GM20000 (cell line): ENCODE measurements at regions not wholly inside any gene's neighbourhood (a gene's known extent, or its start where the extent isn't known, plus 50 kb on each side); places are given as distances from the start of the nearest gene placed in this dataset.

Source experiments
- DNase-seq: peaks from one replicate; pipeline ENCODE4 v3.0.0; 2012; ENCODE audit warnings: low spot score
- CTCF ChIP-seq: IDR thresholded peaks from 2 replicates; pipeline ENCODE4 v1.5.1; 2012; ENCODE audit warnings: mild to moderate bottlenecking, control low read depth; ENCODE audit errors: extremely low read depth, missing control alignments

GRCh38 chr9:109830545-109830944, 50.5 kb downstream of the PALM2AKAP2 start:
- no peak for DNase-seq
- TF ChIP-seq CTCF, result no peak

GRCh38 chr9:109831998-109832658, 52.1 kb downstream of the PALM2AKAP2 start:
- no peak for DNase-seq
- no peak for TF ChIP-seq CTCF

GRCh38 chr9:109834855-109835254, 54.9 kb downstream of the PALM2AKAP2 start:
- TF ChIP-seq CTCF, result no peak
- DNase-seq, result no peak

GRCh38 chr9:109843641-109844040, 63.6 kb downstream of the PALM2AKAP2 start:
- DNase-seq, result no peak
- no peak for TF ChIP-seq CTCF

- TF ChIP-seq CTCF, result no peak
- DNase-seq, result no peak
Measured at GRCh38 chr9:109845226-109845625, 65.2 kb downstream of the PALM2AKAP2 start.

GRCh38 chr9:109846776-109847175, 66.8 kb downstream of the PALM2AKAP2 start:
- no peak for TF ChIP-seq CTCF
- no peak for DNase-seq

- TF ChIP-seq CTCF, result no peak
- no peak for DNase-seq
Measured at GRCh38 chr9:109852556-109852955, 72.6 kb downstream of the PALM2AKAP2 start.
